Kidney tubule cell (primary cell): ENCODE measurements at regions not wholly inside any gene's neighbourhood (a gene's known extent, or its start where the extent isn't known, plus 50 kb on each side); places are given as distances from the start of the nearest gene placed in this dataset.

Experiments used
- DNase-seq: peaks from one replicate; pipeline ENCODE4 v3.0.0-alpha.2; 2018; ENCODE audit warnings: low spot score

GRCh38 chr4:53776141-53776540 is 184.9 kb upstream of the LNX1 start:
- no peak for DNase-seq

- no peak for DNase-seq
These were observed 184.1 kb upstream of the LNX1 start for GRCh38 chr4:53775381-53775780.

GRCh38 chr4:53771326-53771725 is 180.0 kb upstream of the LNX1 start:
- DNase-seq = no peak

- no peak for DNase-seq
These were observed 176.2 kb upstream of the LNX1 start for GRCh38 chr4:53767482-53767881.

- no peak for DNase-seq
These were observed 173.6 kb upstream of the LNX1 start for GRCh38 chr4:53764761-53765490.

- DNase-seq = peak; percentile 11
These were observed 172.7 kb upstream of the LNX1 start for GRCh38 chr4:53763813-53764597.

- no peak for DNase-seq
These were observed 164.4 kb upstream of the LNX1 start for GRCh38 chr4:53755656-53756055.

GRCh38 chr4:53752124-53752523 is 160.8 kb upstream of the LNX1 start:
- no peak for DNase-seq

- no peak for DNase-seq
These were observed 157.1 kb upstream of the LNX1 start for GRCh38 chr4:53748328-53748772.

GRCh38 chr4:53747401-53747800 is 156.1 kb upstream of the LNX1 start:
- DNase-seq = no peak

- no peak for DNase-seq
These were observed 153.3 kb upstream of the LNX1 start for GRCh38 chr4:53744446-53745160.

GRCh38 chr4:53734584-53735353 is 143.5 kb upstream of the LNX1 start:
- DNase-seq = peak; percentile 6

- DNase-seq = no peak
These were observed 142.9 kb upstream of the LNX1 start for GRCh38 chr4:53734182-53734581.

- no peak for DNase-seq
These were observed 141.4 kb upstream of the LNX1 start for GRCh38 chr4:53732661-53733060.

GRCh38 chr4:53730031-53730805 is 138.9 kb upstream of the LNX1 start:
- no peak for DNase-seq

GRCh38 chr4:53722110-53722509 is 130.8 kb upstream of the LNX1 start:
- DNase-seq = no peak

- DNase-seq = no peak
These were observed 130.0 kb upstream of the LNX1 start for GRCh38 chr4:53721263-53721662.

- DNase-seq = no peak
These were observed 129.5 kb upstream of the LNX1 start for GRCh38 chr4:53720776-53721175.

- DNase-seq = no peak
These were observed 125.8 kb upstream of the LNX1 start for GRCh38 chr4:53717064-53717549.

- DNase-seq = no peak
These were observed 125.3 kb upstream of the LNX1 start for GRCh38 chr4:53716471-53717063.

- no peak for DNase-seq
These were observed 124.7 kb upstream of the LNX1 start for GRCh38 chr4:53716011-53716410.
